ENCODE measurements at regions not wholly inside any gene's neighbourhood (a gene's known extent, or its start where the extent isn't known, plus 50 kb on each side); places are given as distances from the start of the nearest gene placed in this dataset.

- DNase-seq = no peak
Observed at GRCh38 chr4:129167640-129168260, 71.8 kb downstream of the C4orf33 start.

GRCh38 chr4:129172181-129172580, 76.2 kb downstream of the C4orf33 start:
- DNase-seq = no peak

DNA sequence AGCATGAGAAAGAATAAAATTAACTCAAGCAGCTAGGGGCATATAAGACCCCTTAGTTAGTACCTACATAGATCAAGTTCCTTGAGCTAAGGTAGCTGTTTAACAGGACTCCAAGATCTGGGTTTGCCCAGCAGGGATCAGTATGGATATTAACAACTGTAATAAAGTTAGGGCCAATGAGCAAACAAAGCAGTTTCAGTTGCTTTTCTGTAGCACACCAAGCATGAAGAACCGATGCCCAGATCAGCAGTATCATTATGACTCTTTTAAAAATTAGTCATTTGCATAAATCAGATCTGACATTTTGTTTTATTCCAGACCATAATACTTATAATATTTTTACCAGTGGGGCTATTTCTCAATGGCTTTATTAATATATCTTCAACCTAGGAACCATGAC, 80.9 kb downstream of the C4orf33 start:
- no peak for DNase-seq

- DNase-seq = no peak
Observed at GRCh38 chr4:129179276-129179675, 83.3 kb downstream of the C4orf33 start.

DNA sequence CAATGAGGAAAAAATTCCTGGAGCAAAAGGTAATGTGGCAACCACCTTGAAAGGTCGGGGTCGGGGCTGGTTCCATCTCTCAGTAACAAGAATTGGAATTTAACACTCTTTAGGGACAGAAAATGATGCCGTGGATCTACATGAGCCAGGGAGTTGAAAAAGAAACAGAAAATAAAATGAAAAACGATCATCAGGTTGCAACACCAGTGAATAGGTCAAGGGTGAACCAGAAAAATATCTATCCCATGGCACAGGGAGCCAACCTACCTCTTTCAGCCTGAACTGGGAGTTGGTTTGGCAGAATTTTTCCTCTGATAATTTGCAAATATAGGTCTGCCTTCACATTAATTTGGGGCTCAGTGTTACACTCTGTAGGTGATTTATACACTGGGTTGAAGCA, 93.7 kb downstream of the C4orf33 start:
- no peak for DNase-seq

GRCh38 chr4:129193357-129194100, 97.6 kb downstream of the C4orf33 start:
- DNase-seq = no peak

DNA sequence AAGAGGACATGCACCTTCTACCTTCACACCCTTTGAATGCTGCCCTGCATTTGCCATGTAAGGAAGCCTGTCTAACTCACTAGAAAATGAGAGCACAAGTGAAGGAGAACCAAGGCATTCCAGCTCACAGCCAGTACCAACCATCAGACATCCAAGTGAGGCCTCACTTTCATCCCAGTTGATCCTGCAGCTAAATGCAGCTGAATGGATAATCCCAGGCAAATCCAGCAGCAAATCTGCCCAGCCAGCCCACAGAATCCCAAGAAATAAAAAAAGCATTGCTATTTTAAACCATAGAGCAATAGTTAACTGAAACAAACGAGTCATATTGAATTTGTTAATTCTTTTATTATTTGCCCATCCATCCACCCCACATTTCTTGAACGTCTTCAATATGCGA, 112.5 kb downstream of the C4orf33 start:
- no peak for DNase-seq

GRCh38 chr4:129213692-129214091, 117.7 kb downstream of the C4orf33 start:
- no peak for DNase-seq

GRCh38 chr4:129218360-129218759, 122.4 kb downstream of the C4orf33 start:
- DNase-seq = no peak

GRCh38 chr4:129218897-129219296, 122.9 kb downstream of the C4orf33 start:
- no peak for DNase-seq

DNA sequence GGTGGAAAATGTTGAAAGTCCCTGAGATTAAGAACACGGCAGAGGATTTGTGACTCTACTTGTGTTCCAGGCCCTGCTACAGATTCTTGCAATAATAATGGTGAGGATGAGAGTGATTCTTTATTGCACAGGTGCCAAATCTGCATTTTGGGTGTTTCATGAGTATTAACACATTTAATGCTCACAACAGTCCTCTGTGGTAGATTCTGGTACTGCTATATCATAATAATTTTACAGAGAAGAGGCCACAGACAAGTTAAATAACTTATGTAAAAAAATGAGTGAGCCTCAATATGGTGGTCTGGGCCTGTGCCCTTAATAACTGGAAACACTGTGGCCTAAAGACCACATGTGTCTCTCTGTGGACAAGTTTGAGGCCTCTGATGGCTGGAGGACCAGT, 124.3 kb downstream of the C4orf33 start:
- no peak for DNase-seq

GRCh38 chr4:129223945-129224344, 128.0 kb downstream of the C4orf33 start:
- DNase-seq = no peak

GRCh38 chr4:129230846-129231245, 134.9 kb downstream of the C4orf33 start:
- DNase-seq = no peak

- DNase-seq = no peak
Observed at GRCh38 chr4:129231945-129232588, 136.1 kb downstream of the C4orf33 start.

- DNase-seq = no peak
Observed at GRCh38 chr4:129232589-129233337, 136.8 kb downstream of the C4orf33 start.

DNA sequence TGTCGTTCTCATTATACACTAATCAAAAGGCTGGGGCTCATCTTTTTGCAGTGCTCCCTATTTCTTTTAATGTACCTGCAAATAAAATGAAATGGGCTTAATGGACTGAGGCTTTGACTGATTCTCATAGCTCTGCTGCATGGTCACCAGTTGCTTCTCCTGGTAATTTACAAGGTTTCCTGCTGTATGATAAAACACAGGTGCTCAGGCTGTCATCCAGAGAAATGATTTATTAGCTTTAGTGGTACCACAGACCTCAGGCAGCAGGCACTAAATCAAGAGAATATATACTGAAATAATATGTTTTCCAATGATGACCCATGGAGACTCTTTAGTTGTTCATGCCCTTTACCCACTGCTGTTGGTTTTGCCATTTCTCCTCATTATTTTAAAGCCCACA, 137.7 kb downstream of the C4orf33 start:
- no peak for DNase-seq

GRCh38 chr4:129236351-129236750, 140.4 kb downstream of the C4orf33 start:
- DNase-seq = no peak

DNA sequence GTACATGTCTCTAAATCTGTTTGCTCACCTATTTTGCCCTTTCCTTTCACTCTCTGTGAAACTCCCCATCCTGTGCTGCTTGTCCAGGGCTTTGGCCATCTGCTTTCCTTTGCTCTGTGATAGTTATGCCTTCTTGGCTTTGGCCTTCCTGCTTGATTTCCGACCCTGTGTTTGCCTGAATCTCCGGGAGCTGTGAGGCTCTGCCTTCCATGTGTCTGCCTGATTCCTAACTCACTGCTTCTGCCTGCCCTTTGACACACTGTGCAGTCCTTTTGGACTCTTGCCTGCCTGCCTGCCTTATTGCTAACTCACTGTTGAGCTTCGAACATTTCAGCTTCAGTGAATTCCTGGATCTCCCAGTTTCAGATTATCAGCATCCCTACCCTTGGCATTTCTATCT, 143.1 kb downstream of the C4orf33 start:
- no peak for DNase-seq

DNA sequence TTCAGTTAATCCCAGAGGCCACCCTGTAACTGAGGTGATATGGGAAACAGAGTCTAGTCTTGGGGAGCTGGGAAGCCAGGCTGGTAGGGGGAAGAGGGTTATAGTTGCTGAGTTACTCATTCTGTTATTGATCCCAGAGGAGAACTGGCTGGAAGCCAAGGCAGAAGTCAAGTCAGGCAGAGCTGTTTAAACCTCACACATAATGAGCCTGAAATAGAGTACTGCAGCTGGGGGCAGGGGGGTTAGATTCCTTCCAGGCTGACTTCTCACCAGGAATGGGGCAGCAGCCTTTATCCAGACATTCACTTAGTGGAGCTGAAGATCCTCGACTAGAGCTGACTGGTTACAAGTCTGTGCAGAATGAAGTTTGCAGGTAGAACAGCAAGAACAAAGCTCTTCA, 144.9 kb downstream of the C4orf33 start:
- DNase-seq = no peak

DNA sequence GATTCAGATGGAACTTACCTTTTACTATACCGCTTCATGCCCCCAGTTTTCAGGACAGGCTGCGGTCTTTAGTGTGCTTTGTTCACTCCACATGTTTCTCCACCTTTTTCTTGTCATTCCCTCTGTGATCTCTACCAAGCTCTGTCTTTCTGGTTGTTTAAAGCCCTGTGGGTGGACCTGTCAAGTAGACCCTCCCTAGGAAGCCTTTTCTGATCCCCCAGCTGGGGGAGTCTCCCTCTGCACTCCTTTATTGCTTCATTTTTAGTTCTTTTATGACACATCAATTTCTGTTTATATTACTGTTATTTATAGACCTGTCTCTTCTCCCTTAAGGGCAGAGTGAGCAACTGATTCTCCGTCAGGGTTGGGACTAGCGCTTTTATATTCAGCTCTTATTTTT, 150.2 kb downstream of the C4orf33 start:
- DNase-seq = no peak

DNA sequence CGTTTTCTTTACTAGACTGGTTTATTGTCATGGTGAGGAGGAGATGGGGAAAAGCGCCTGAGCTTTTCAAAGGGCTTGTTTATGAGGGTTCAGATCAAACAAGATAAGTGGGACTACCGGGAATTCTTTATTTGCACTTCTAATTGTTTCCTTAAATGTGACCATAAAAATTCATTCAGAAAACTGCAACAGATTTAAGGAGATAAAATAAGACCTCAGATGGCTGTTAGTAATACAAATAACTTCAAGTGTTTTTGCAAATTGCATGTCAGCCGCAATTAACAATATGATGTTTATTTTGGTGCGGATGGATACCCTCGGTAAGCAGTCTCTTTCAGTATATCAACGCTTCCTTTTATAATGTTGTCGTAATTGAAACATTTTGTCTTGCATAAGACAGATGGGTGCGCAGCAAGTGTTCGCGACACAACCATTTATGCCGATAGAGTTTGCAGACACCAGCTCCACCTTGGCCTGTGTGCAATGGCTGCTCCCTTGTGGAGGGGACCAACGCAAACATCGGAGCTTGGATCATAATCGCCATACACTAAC, 151.0 kb downstream of the C4orf33 start:
- DNase-seq = peak; percentile 67

- no peak for DNase-seq
Observed at GRCh38 chr4:129248621-129249020, 152.7 kb downstream of the C4orf33 start.

DNA sequence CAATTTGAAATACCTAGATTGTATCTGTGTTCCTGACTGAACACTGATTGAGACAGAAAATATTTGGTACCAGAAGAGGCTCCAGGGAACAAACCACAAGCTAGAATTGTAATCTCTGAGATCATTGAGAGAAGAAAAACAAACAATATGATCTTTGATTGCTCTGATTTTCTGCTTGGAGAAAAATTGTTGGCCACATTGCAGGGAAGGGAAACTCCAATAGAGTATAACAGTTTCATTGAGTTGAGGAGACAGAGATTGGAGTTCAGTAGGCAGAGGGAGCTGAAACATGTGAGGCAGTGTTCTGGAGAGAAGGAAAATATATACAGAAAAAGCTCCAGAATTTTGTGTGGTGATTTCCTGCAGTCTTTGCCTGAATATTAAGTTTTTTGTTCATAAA, 158.2 kb downstream of the C4orf33 start:
- DNase-seq = no peak
